HEK293T (cell line): ENCODE measurements at regions not wholly inside any gene's neighbourhood (a gene's known extent, or its start where the extent isn't known, plus 50 kb on each side); places are given as distances from the start of the nearest gene placed in this dataset.

Source experiments
- CTCF ChIA-PET: fragments of 350-600 bp; formaldehyde crosslinking; extraction: SDS; loops from one replicate; lab custom pipeline; 2021; ENCODE audit warnings: antibody characterized with exemption, inconsistent platforms; lab: Yijun Ruan, JAX
- POLR2A ChIA-PET: fragments of 350-600 bp; formaldehyde crosslinking; extraction: SDS; loops from one replicate; lab custom pipeline; 2020; ENCODE audit warnings: antibody characterized with exemption, inconsistent platforms; lab: Yijun Ruan, JAX
- DNase-seq: peaks from one replicate; pipeline ENCODE4 v3.0.0; 2012; ENCODE audit warnings: mixed read lengths; ENCODE audit errors: extremely low spot score
- ARNT ChIP-seq: fragments of 450-650 bp; IDR thresholded peaks from 2 replicates; pipeline ENCODE4 v1.6.1; 2017; ENCODE audit warnings: mild to moderate bottlenecking
- BHLHE40 ChIP-seq: fragments of 450-650 bp; IDR thresholded peaks from 2 replicates; pipeline ENCODE4 v1.6.1; 2016; ENCODE audit warnings: mild to moderate bottlenecking, moderate library complexity, borderline replicate concordance
- CTBP1 ChIP-seq: fragments of 450-650 bp; IDR thresholded peaks from 2 replicates; pipeline ENCODE4 v1.6.1; 2016; ENCODE audit warnings: borderline replicate concordance
- ELF4 ChIP-seq: fragments of 450-650 bp; IDR thresholded peaks from 2 replicates; pipeline ENCODE4 v1.6.1; 2017; ENCODE audit warnings: antibody characterized with exemption
- FOXA1 ChIP-seq: fragments of 450-650 bp; IDR thresholded peaks from 2 replicates; pipeline ENCODE4 v1.6.1; 2016; ENCODE audit warnings: mild to moderate bottlenecking
- FOXK2 ChIP-seq: fragments of 450-650 bp; IDR thresholded peaks from 2 replicates; pipeline ENCODE4 v1.6.1; 2016; ENCODE audit warnings: mild to moderate bottlenecking
- FOXM1 ChIP-seq: fragments of 450-650 bp; IDR thresholded peaks from 2 replicates; pipeline ENCODE4 v1.6.1; 2017; ENCODE audit warnings: mild to moderate bottlenecking, borderline replicate concordance
- HDGF ChIP-seq: fragments of 450-650 bp; IDR thresholded peaks from 2 replicates; pipeline ENCODE4 v1.6.1; 2017; ENCODE audit warnings: antibody characterized with exemption, borderline replicate concordance
- L3MBTL2 ChIP-seq: fragments of 450-650 bp; conservative IDR thresholded peaks from 2 replicates; pipeline ENCODE4 v1.6.1; 2016; ENCODE audit warnings: mild to moderate bottlenecking
- LEF1 ChIP-seq: fragments of 450-650 bp; IDR thresholded peaks from 2 replicates; pipeline ENCODE4 v1.6.1; 2017; ENCODE audit warnings: mild to moderate bottlenecking, borderline replicate concordance
- NFRKB ChIP-seq: fragments of 450-650 bp; IDR thresholded peaks from 2 replicates; pipeline ENCODE4 v1.6.1; 2016; ENCODE audit warnings: mild to moderate bottlenecking, moderate library complexity
- PKNOX1 ChIP-seq: fragments of 450-650 bp; IDR thresholded peaks from 2 replicates; pipeline ENCODE4 v1.6.1; 2016
- SP1 ChIP-seq: fragments of 450-650 bp; IDR thresholded peaks from 2 replicates; pipeline ENCODE4 v1.6.1; 2017
- SUZ12 ChIP-seq: fragments of 450-650 bp; IDR thresholded peaks from 2 replicates; pipeline ENCODE4 v1.6.1; 2016; ENCODE audit warnings: mild to moderate bottlenecking
- TARDBP ChIP-seq: fragments of 450-650 bp; IDR thresholded peaks from 2 replicates; pipeline ENCODE4 v1.6.1; 2016
- ZNF384 ChIP-seq: fragments of 450-650 bp; IDR thresholded peaks from 2 replicates; pipeline ENCODE4 v1.6.1; 2016

- ChIA-PET POLR2A (no interaction called here), CTCF (no interaction called here)
- DNase-seq = no peak
- no peak for TF ChIP-seq FOXA1
- no peak for TF ChIP-seq PKNOX1
- TF ChIP-seq NFRKB = no peak
- no peak for TF ChIP-seq SUZ12
- no peak for TF ChIP-seq SP1
- TF ChIP-seq LEF1 = no peak
- no peak for TF ChIP-seq FOXM1
- no peak for TF ChIP-seq HDGF
- TF ChIP-seq FOXK2 = no peak
- TF ChIP-seq BHLHE40 = no peak
- no peak for TF ChIP-seq CTBP1
- no peak for TF ChIP-seq ELF4
- TF ChIP-seq L3MBTL2 = no peak
- no peak for TF ChIP-seq ZNF384
- no peak for TF ChIP-seq ARNT
- TF ChIP-seq TARDBP = no peak
These were observed 161.4 kb upstream of the GULP1 start for GRCh38 chr2:188130317-188130716.

DNA sequence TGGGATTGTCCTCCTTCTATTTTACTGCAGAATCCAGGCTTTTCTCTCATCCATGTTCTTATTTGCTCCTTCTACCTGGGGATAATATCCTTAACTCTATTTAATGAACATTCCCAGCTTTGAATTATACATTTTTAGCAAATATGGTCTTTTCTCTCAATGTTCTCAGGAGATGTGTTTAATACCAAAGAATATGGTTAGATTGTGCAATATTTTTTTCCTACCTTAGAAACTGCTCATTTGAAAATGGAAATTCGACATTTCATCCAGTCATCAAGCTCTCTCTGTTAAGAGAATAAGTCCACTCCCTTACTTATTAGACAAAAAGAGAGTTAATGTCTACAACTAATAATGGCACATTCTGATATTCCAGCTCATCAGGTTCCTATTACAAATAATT is 160.4 kb upstream of the GULP1 start:
- ChIA-PET POLR2A (no interaction called here), CTCF (interaction anchor here (0.7 kb wide), 1 partner anchor 367 kb away, joined by 3 read pairs; no protein-coding TSS in a partner anchor)
- TF ChIP-seq BHLHE40 (no peak), ELF4 (no peak), FOXK2 (no peak), NFRKB (no peak), FOXA1 (no peak), L3MBTL2 (no peak), HDGF (no peak)
- no peak for DNase-seq

GRCh38 chr2:188132385-188132784 is 159.3 kb upstream of the GULP1 start:
- TF ChIP-seq FOXM1 (no peak), ZNF384 (no peak), TARDBP (no peak), PKNOX1 (no peak), FOXA1 (no peak), SP1 (no peak), L3MBTL2 (no peak), FOXK2 (no peak), ARNT (no peak), NFRKB (no peak), LEF1 (no peak)
- POLR2A ChIA-PET = no interaction called here

DNA sequence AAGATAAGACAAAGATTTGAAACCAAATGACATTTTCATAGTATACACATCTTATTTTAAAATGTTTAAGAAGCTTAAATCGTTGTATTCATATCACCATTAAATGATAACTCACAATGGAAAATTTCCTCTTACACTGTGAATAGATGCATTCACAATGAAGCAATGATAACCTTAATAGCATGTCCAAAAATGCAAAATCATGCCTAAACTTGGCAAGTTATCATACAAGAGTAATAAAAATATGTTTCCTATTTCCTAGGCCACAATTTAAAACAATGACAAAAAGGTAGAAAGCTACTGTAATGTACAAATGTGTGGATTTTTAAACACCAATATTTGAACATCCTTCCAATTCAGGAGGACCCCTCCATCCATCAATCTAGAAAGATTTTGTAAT is 157.4 kb upstream of the GULP1 start:
- POLR2A ChIA-PET = no interaction called here
- CTCF ChIA-PET = no interaction called here
- DNase-seq = no peak
- TF ChIP-seq CTBP1 = no peak
- no peak for TF ChIP-seq NFRKB
- TF ChIP-seq ZNF384 = no peak
- no peak for TF ChIP-seq L3MBTL2
- TF ChIP-seq FOXK2 = no peak
- TF ChIP-seq ELF4 = no peak
- no peak for TF ChIP-seq HDGF
- no peak for TF ChIP-seq LEF1
- TF ChIP-seq SUZ12 = no peak

More at GRCh38 chr2:188132385-188132784, 159.3 kb upstream of the GULP1 start:
- DNase-seq = no peak
- CTCF ChIA-PET = no interaction called here

GRCh38 chr2:188138313-188138712 is 153.4 kb upstream of the GULP1 start:
- POLR2A ChIA-PET = no interaction called here

GRCh38 chr2:188142088-188142487 is 149.6 kb upstream of the GULP1 start:
- CTCF ChIA-PET = no interaction called here
- POLR2A ChIA-PET = no interaction called here
- TF ChIP-seq FOXK2 (no peak), HDGF (no peak), CTBP1 (no peak), ARNT (no peak), FOXM1 (no peak), L3MBTL2 (no peak), TARDBP (no peak), PKNOX1 (no peak)
- DNase-seq = no peak

More at GRCh38 chr2:188138313-188138712, 153.4 kb upstream of the GULP1 start:
- CTCF ChIA-PET = no interaction called here
- no peak for DNase-seq
- TF ChIP-seq ELF4 = no peak
- no peak for TF ChIP-seq NFRKB
- TF ChIP-seq FOXA1 = no peak
